HepG2 (cell line): ENCODE measurements at regions not wholly inside any gene's neighbourhood (a gene's known extent, or its start where the extent isn't known, plus 50 kb on each side); places are given as distances from the start of the nearest gene placed in this dataset.

Source experiments
- NAIF1 ChIP-seq: sonication (generic); formaldehyde crosslinking; IDR thresholded peaks from 2 replicates; pipeline ENCODE4 v1.5.0; 2020; ENCODE audit warnings: mild to moderate bottlenecking, missing genetic modification reagents, borderline replicate concordance
- ZHX1 ChIP-seq: sonication (generic); formaldehyde crosslinking; IDR thresholded peaks from 2 replicates; pipeline ENCODE4 v1.8.1; 2022; ENCODE audit warnings: low read depth, mild to moderate bottlenecking, missing genetic modification reagents

- TF ChIP-seq ZHX1 (no peak), NAIF1 (CRISPR knock-in tag) (no peak)
Measured at GRCh38 chr3:118529554-118529953, 505.1 kb downstream of the IGSF11 start.
